MM.1S (cell line): ENCODE measurements at regions not wholly inside any gene's neighbourhood (a gene's known extent, or its start where the extent isn't known, plus 50 kb on each side); places are given as distances from the start of the nearest gene placed in this dataset.

Source experiments
- DNase-seq: peaks from one replicate; pipeline ENCODE4 v3.0.0-alpha.2; 2015
- H2AFZ ChIP-seq: fragments of 300-600 bp; sonication (generic); 2 replicates; pipeline ENCODE4 v1.6.0; 2016; ENCODE audit warnings: antibody characterized with exemption, low read length
- H3F3A ChIP-seq: fragments of 300-600 bp; sonication (generic); 2 replicates; pipeline ENCODE4 v1.6.1; 2016; ENCODE audit warnings: mild to moderate bottlenecking, antibody characterized with exemption, low read length, moderate library complexity, mixed read lengths; ENCODE audit not compliant: insufficient read depth
- H3K27ac ChIP-seq: fragments of 300-600 bp; sonication (generic); 2 replicates; pipeline ENCODE4 v1.5.1; 2016; ENCODE audit warnings: mild to moderate bottlenecking, low read length
- H3K27me3 ChIP-seq: fragments of 300-600 bp; sonication (generic); replicated peaks from 2 replicates; pipeline ENCODE4 v1.6.0; 2016; ENCODE audit warnings: low read length; ENCODE audit not compliant: insufficient read depth
- H3K36me3 ChIP-seq: fragments of 300-600 bp; sonication (generic); replicated peaks from 2 replicates; pipeline ENCODE4 v1.6.1; 2016; ENCODE audit warnings: mild to moderate bottlenecking, low read length, mixed read lengths; ENCODE audit not compliant: insufficient read depth
- H3K4me1 ChIP-seq: fragments of 300-600 bp; sonication (generic); 2 replicates; pipeline ENCODE4 v1.6.1; 2016; ENCODE audit warnings: low read length, mixed read lengths
- H3K4me2 ChIP-seq: fragments of 300-600 bp; sonication (generic); 2 replicates; pipeline ENCODE4 v1.6.0; 2016; ENCODE audit warnings: low read depth, low read length
- H3K4me3 ChIP-seq: fragments of 300-600 bp; sonication (generic); 2 replicates; pipeline ENCODE4 v1.5.1; 2016; ENCODE audit warnings: low read length, mixed read lengths
- H3K79me2 ChIP-seq: fragments of 300-600 bp; sonication (generic); 2 replicates; pipeline ENCODE4 v1.6.1; 2016; ENCODE audit warnings: mixed run types, low read length, mixed read lengths
- H3K9ac ChIP-seq: fragments of 300-600 bp; sonication (generic); 2 replicates; pipeline ENCODE4 v1.6.1; 2016; ENCODE audit warnings: low read length, mixed read lengths
- H3K9me2 ChIP-seq: fragments of 300-600 bp; sonication (generic); replicated peaks from 2 replicates; pipeline ENCODE4 v1.6.1; 2016; ENCODE audit warnings: mild to moderate bottlenecking, low read length, mixed read lengths; ENCODE audit not compliant: insufficient read depth
- H3K9me3 ChIP-seq: fragments of 300-600 bp; sonication (generic); replicated peaks from 2 replicates; pipeline ENCODE4 v1.6.1; 2016; ENCODE audit warnings: mild to moderate bottlenecking, low read length, mixed read lengths; ENCODE audit not compliant: insufficient read depth
- H4K20me1 ChIP-seq: fragments of 300-600 bp; sonication (generic); 2 replicates; pipeline ENCODE4 v1.6.1; 2016; ENCODE audit warnings: mild to moderate bottlenecking, low read length, moderate library complexity, mixed read lengths; ENCODE audit not compliant: insufficient read depth
- EZH2 ChIP-seq: fragments of 300-600 bp; sonication (generic); optimal IDR thresholded peaks from 2 replicates; pipeline ENCODE3; 2017; ENCODE audit warnings: low read depth, mild to moderate bottlenecking, antibody characterized with exemption, low read length, mixed read lengths
- EZH2phosphoT487 ChIP-seq: fragments of 300-600 bp; sonication (generic); IDR thresholded peaks from 2 replicates; pipeline ENCODE4 v1.6.1; 2018; ENCODE audit warnings: antibody characterized with exemption, low read length
- TF ChIP-seq, protein P1 (sequence below): fragments of 300-600 bp; sonication (generic); IDR thresholded peaks from 2 replicates; pipeline ENCODE4 v1.5.1; 2016; ENCODE audit warnings: antibody characterized with exemption, low read length, mixed read lengths

DNA sequence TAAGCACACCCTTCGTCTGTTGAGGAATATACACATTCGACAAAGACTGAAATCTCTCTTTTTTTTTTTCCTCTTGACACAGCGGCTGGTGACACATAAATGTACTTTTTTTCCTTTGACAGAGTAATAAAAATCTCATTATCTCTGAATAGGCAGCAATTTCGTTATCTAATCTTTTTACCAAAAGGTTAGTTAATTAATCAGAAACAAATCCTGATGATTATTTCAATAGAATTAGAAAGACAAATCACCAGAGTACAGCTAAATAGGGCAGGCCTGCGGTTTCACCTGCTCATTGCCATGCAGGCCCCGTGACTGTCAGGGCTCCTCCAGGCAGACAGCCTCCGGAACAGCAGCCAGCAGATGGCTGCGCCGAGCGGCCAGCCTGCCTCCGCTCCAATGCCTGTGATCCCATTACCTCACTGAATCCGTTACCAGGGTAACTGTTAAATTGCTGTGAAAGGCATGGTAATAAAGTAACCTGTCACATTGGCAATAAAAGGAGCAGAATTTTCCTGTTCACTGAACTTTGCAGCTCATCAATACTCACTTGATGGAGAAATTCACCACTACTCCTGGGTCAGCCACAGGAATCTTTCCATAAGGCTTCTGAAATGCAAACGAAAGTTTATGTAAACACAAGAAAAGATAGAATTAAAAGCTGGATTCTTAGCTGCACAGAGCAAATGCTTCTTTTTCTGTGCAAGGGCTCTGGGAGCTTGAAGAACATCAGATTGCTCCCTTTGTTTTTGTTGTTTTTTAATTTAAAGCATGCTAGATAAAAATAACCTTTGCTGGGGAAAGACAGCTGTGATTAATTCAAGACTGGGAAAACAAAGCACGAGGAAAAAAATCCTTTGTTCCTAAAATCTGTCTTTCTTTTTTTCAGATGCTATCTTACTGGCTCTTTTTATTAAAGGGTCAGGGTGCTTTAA lies 666.4 kb upstream of the ZNF608 start:
- Histone ChIP-seq H3K9ac (peak overlapping the region; percentile 75; the same call in 1 of the 2 replicates), H4K20me1 (no peaks in the 10 kb centered on the region), H3K79me2 (no peaks in the 10 kb centered on the region), H2AFZ (0 out of 2 replicates have a peak overlapping the region, but pooled peaks have one; percentile 20), H3K27me3 (no peaks in the 10 kb centered on the region), H3K36me3 (no peaks in the 10 kb centered on the region), H3F3A (peaks cover 43% of the 10 kb centered on the region), H3K9me3 (no peaks in the 10 kb centered on the region), H3K27ac (peak overlapping the region; percentile 94; the same call in 1 of the 2 replicates), H3K4me3 (peak overlapping the region; percentile 51; the same call in 1 of the 2 replicates), H3K4me2 (peak overlapping the region; percentile 86), H3K4me1 (peaks cover 49% of the 10 kb centered on the region), H3K9me2 (no peaks in the 10 kb centered on the region)
- DNase-seq: no peak
- no peak for TF ChIP-seq EZH2phosphoT487
- no peak for TF ChIP-seq EZH2
- TF ChIP-seq, protein P1, sequence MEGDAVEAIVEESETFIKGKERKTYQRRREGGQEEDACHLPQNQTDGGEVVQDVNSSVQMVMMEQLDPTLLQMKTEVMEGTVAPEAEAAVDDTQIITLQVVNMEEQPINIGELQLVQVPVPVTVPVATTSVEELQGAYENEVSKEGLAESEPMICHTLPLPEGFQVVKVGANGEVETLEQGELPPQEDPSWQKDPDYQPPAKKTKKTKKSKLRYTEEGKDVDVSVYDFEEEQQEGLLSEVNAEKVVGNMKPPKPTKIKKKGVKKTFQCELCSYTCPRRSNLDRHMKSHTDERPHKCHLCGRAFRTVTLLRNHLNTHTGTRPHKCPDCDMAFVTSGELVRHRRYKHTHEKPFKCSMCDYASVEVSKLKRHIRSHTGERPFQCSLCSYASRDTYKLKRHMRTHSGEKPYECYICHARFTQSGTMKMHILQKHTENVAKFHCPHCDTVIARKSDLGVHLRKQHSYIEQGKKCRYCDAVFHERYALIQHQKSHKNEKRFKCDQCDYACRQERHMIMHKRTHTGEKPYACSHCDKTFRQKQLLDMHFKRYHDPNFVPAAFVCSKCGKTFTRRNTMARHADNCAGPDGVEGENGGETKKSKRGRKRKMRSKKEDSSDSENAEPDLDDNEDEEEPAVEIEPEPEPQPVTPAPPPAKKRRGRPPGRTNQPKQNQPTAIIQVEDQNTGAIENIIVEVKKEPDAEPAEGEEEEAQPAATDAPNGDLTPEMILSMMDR: no peak

DNA sequence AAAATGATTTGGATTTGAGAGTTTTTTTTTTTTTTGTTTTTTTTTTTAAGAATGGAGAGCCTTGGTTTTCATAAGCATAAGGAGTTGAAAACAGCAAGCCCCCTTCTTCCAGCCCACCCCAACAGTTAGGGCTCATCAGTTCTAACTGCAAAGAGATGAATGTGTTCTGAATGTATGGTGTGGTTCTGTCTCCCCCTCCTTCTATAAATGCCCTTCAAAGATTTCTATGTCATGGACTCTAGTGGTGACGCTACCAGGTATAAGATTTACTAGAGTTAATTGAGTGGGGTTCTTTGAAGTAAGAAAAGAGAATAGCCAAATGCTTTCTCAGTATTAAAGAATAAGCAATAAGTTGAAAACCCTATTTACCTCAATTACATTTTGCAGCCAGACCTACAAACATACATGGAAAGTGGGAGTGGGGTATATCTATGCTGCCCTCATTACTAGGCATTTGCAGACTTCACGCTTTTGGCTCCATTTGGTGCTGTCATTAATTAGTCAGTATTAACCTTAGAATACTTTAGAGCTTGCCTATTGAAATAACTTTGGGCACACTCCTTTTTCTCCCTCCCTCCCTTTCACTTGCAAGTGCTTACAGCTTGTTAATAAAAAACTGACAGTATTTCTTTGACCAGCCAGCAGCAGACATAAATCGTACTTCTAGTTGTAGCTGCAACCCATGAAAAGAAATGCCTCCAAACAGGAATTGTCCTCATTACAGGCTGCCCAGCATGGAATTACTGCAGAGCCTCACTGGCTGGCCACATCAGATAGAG lies 667.2 kb upstream of the ZNF608 start:
- DNase-seq: no peak
- no peak overlapping the region for H3K4me2 ChIP-seq
- no peak overlapping the region for H3K27ac ChIP-seq
- H2AFZ ChIP-seq: no peak overlapping the region
- no peak for TF ChIP-seq EZH2
- TF ChIP-seq, protein P1: no peak
- no peak for TF ChIP-seq EZH2phosphoT487
- no peak overlapping the region for H3K4me3 ChIP-seq
- peaks cover 34% of the 10 kb centered on the region for H3F3A ChIP-seq
- H4K20me1 ChIP-seq: no peaks in the 10 kb centered on the region
- H3K36me3 ChIP-seq: no peaks in the 10 kb centered on the region
- no peaks in the 10 kb centered on the region for H3K79me2 ChIP-seq
- no peaks in the 10 kb centered on the region for H3K27me3 ChIP-seq
- no peaks in the 10 kb centered on the region for H3K9me3 ChIP-seq
- no peaks in the 10 kb centered on the region for H3K9me2 ChIP-seq
- H3K4me1 ChIP-seq: peaks cover 42% of the 10 kb centered on the region
- H3K9ac ChIP-seq: no peak overlapping the region

DNA sequence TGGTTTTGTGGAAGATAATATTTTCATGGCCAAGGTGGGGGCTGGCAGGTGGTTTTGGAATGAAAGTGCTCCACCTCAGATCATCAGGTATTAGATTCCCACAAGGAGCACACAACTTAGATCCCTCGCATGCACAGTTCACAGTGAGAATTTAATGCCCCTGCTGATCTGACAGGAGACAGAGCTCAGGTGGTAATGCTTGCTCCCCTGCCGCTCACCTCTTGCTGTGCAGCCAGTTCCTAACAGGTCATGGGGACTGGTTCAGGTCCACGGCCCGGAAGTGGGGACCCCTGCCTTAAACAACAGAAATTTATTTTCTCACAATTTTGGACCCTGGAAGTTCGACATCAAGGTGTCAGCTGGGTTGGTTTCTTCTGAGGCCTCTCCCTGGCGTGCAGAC lies 668.7 kb upstream of the ZNF608 start:
- no peak overlapping the region for H3K27ac ChIP-seq
- H3K27me3 ChIP-seq: no peaks in the 10 kb centered on the region
- H3K9ac ChIP-seq: no peak overlapping the region
- H2AFZ ChIP-seq: no peak overlapping the region
- H3K79me2 ChIP-seq: no peaks in the 10 kb centered on the region
- no peak overlapping the region for H3K4me2 ChIP-seq
- no peak for TF ChIP-seq EZH2phosphoT487
- TF ChIP-seq EZH2: no peak
- TF ChIP-seq, protein P1: no peak
- H3K4me1 ChIP-seq: peaks cover 27% of the 10 kb centered on the region
- no peak overlapping the region for H3K4me3 ChIP-seq
- H3K36me3 ChIP-seq: no peaks in the 10 kb centered on the region
- DNase-seq: no peak
- no peaks in the 10 kb centered on the region for H3K9me2 ChIP-seq
- H3K9me3 ChIP-seq: no peaks in the 10 kb centered on the region
- H4K20me1 ChIP-seq: no peaks in the 10 kb centered on the region
- peaks cover 26% of the 10 kb centered on the region for H3F3A ChIP-seq
